Vagina (tissue), 2 donors: ENCODE measurements at regions not wholly inside any gene's neighbourhood (a gene's known extent, or its start where the extent isn't known, plus 50 kb on each side); places are given as distances from the start of the nearest gene placed in this dataset.
"Not testable (repeated sequence)": the region's sequence is repeated elsewhere in the genome, so short reads cannot be mapped to it uniquely, and the experiment has no call there.

ENCODE experiments used
- DNase-seq, 2 donors: peaks; one replicate each; pipeline ENCODE4 v3.0.0-alpha.2; 2017; ENCODE audit errors: extremely low spot score in 2 of 2
- H3K27ac ChIP-seq: fragments of 200-600 bp; sonication (generic); one replicate; pipeline ENCODE4 v1.5.1; 2019
- H3K27me3 ChIP-seq: fragments of 200-600 bp; sonication (generic); one replicate; pipeline ENCODE4 v1.5.1; 2019
- H3K36me3 ChIP-seq, 2 donors: fragments of 200-600 bp; sonication (generic); one replicate each; pipeline ENCODE4 v1.5.1; 2017 to 2019
- H3K4me1 ChIP-seq: fragments of 200-600 bp; sonication (generic); one replicate; pipeline ENCODE4 v1.5.1; 2019
- H3K4me3 ChIP-seq, 2 donors: fragments of 200-600 bp; sonication (generic); 1 replicate in 1 of 2; 2 replicates in 1 of 2; pipeline ENCODE4 v1.5.1; 2016 to 2019
- H3K9me3 ChIP-seq: fragments of 200-600 bp; sonication (generic); one replicate; pipeline ENCODE4 v1.5.1; 2019
- CTCF ChIP-seq, 3 experiments: fragments of 450-650 bp in 2 of 3; fragments of 200-600 bp in 1 of 3; sonication (generic) in 1 of 3; IDR thresholded peaks; one replicate each; pipeline ENCODE4 v1.5.1; 2017 to 2019; ENCODE audit warnings: antibody characterized with exemption in 3 of 3, mild to moderate bottlenecking in 2 of 3, moderate library complexity in 2 of 3
- POLR2A ChIP-seq, 2 donors: fragments of 450-650 bp; IDR thresholded peaks; one replicate each; pipeline ENCODE4 v1.6.1; 2017; ENCODE audit warnings: antibody characterized with exemption in 2 of 2, mild to moderate bottlenecking in 2 of 2, moderate library complexity in 2 of 2
- POLR2AphosphoS5 ChIP-seq, 2 donors: sonication (generic); formaldehyde crosslinking; IDR thresholded peaks; one replicate each; pipeline ENCODE4 v1.9.0; 2017; ENCODE audit warnings: antibody characterized with exemption in 2 of 2, mild to moderate bottlenecking in 2 of 2, low read depth in 1 of 2; ENCODE audit not compliant: insufficient read depth in 1 of 2
- intact Hi-C: fragments of 100-400 bp; cut with DNase I; formaldehyde crosslinking; loops from one replicate; pipeline ENCODE4 v1.15.1; 2023

- no peak for DNase-seq
- intact Hi-C loops: no loop called here
- H3K4me1 ChIP-seq: no peaks in the 10 kb centered on the region
- no peak overlapping the region for H3K27ac ChIP-seq
- H3K36me3 ChIP-seq: no peaks in the 10 kb centered on the region
- no peaks in the 10 kb centered on the region for H3K27me3 ChIP-seq
- no peaks in the 10 kb centered on the region for H3K9me3 ChIP-seq
- H3K4me3 ChIP-seq: no peak overlapping the region
- no peak for TF ChIP-seq POLR2AphosphoS5 (IDR thresholded peaks at IDR 0.05; ENCODE audit: insufficient read depth in 1 of 2, low read depth in 1 of 2)
- TF ChIP-seq CTCF (IDR thresholded peaks at IDR 0.05): no peak
- no peak for TF ChIP-seq POLR2A (IDR thresholded peaks at IDR 0.05)
Observed at GRCh38 chr4:160745126-160745525, 1418.7 kb downstream of the FSTL5 start.

DNA sequence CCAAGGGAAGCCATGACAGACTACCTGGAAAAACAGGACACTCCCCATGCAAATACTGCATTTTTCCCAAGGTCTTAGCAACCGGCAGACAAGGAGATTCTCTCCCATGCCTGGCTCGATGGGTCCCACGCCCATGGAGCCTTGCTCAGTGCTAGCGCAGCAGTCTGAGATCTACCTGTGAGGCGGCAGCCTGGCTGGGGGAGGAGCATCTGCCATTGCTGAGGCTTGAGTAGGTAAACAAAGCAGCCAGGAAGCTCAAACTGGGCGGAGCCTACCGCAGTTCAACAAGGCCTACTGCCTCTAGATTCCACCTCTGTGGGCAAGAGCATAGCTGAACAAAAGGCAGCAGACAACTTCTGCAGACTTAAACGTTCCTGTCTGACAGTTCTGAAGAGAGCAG is 1417.2 kb downstream of the FSTL5 start:
- intact Hi-C loops, DNase-seq, H3K36me3 ChIP-seq, H3K4me1 ChIP-seq, H3K27me3 ChIP-seq, H3K27ac ChIP-seq, H3K9me3 ChIP-seq, H3K4me3 ChIP-seq: not testable (repeated sequence)

GRCh38 chr4:160772668-160773067 is 1391.1 kb downstream of the FSTL5 start:
- Histone ChIP-seq H3K4me3 (no peak overlapping the region), H3K27ac (no peak overlapping the region), H3K27me3 (no peaks in the 10 kb centered on the region), H3K36me3 (no peaks in the 10 kb centered on the region), H3K9me3 (no peaks in the 10 kb centered on the region), H3K4me1 (no peaks in the 10 kb centered on the region)
- intact Hi-C loops: no loop called here
- no peak for TF ChIP-seq POLR2A (IDR thresholded peaks at IDR 0.05)
- TF ChIP-seq CTCF (IDR thresholded peaks at IDR 0.05): no peak
- no peak for TF ChIP-seq POLR2AphosphoS5 (IDR thresholded peaks at IDR 0.05; ENCODE audit: insufficient read depth in 1 of 2, low read depth in 1 of 2)
- DNase-seq: no peak

GRCh38 chr4:160795216-160795615 is 1368.6 kb downstream of the FSTL5 start:
- no peak for DNase-seq
- H3K36me3 ChIP-seq: no peaks in the 10 kb centered on the region
- intact Hi-C loops: no loop called here
- H3K4me3 ChIP-seq: no peak overlapping the region
- no peak overlapping the region for H3K27ac ChIP-seq
- no peaks in the 10 kb centered on the region for H3K4me1 ChIP-seq
- TF ChIP-seq CTCF (IDR thresholded peaks at IDR 0.05): no peak
- TF ChIP-seq POLR2A (IDR thresholded peaks at IDR 0.05): no peak
- TF ChIP-seq POLR2AphosphoS5 (IDR thresholded peaks at IDR 0.05; ENCODE audit: insufficient read depth in 1 of 2, low read depth in 1 of 2): no peak
- H3K9me3 ChIP-seq: no peaks in the 10 kb centered on the region
- H3K27me3 ChIP-seq: no peaks in the 10 kb centered on the region

DNA sequence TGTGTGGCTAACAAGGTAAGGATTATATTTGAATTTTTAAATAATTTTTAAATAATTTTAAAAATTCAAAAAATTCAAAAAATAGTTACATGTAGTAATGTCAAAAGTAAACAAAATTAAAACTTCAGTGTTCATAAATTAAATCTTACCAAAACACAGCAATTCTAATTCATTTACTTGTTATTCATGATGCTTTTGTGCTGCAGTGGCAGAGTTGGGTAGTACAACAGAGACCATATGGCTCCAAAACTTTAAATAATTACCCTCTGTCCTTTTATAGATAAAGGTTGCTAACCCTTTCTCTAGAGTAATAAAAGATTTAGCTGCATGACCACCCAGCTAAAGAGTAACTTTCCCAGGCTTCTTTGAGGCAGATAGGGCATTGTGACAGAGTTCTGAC is 1355.6 kb downstream of the FSTL5 start:
- Histone ChIP-seq H3K27me3 (no peaks in the 10 kb centered on the region), H3K36me3 (no peaks in the 10 kb centered on the region), H3K4me3 (no peak overlapping the region), H3K4me1 (no peaks in the 10 kb centered on the region), H3K27ac (no peak overlapping the region), H3K9me3 (no peaks in the 10 kb centered on the region)
- intact Hi-C loops: no loop called here
- DNase-seq: no peak
- no peak for TF ChIP-seq POLR2AphosphoS5 (IDR thresholded peaks at IDR 0.05; ENCODE audit: insufficient read depth in 1 of 2, low read depth in 1 of 2)
- TF ChIP-seq CTCF (IDR thresholded peaks at IDR 0.05): no peak
- TF ChIP-seq POLR2A (IDR thresholded peaks at IDR 0.05): no peak

DNA sequence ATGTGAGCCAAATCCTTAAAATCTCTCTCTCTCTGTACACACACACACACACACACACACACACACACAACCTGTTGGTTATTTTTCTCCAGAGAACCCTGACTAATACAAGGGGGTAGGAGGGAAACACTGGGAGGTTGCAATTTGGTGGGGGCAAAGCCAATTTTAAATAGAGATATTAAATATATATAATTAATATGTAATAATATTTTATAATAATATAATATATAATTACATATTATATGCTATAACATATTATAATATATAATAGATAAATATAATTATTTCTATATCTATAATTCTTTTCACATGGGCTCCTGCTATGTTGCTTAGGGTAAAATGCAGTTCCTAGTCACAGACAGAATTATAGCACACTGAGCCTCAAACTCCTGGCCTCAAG is 1354.2 kb downstream of the FSTL5 start:
- no peaks in the 10 kb centered on the region for H3K9me3 ChIP-seq
- no peaks in the 10 kb centered on the region for H3K27me3 ChIP-seq
- no peaks in the 10 kb centered on the region for H3K36me3 ChIP-seq
- no peak for DNase-seq
- no peak overlapping the region for H3K27ac ChIP-seq
- H3K4me3 ChIP-seq: no peak overlapping the region
- no peaks in the 10 kb centered on the region for H3K4me1 ChIP-seq
- intact Hi-C loops: no loop called here
- no peak for TF ChIP-seq CTCF (IDR thresholded peaks at IDR 0.05)
- TF ChIP-seq POLR2AphosphoS5 (IDR thresholded peaks at IDR 0.05; ENCODE audit: insufficient read depth in 1 of 2, low read depth in 1 of 2): no peak
- TF ChIP-seq POLR2A (IDR thresholded peaks at IDR 0.05): no peak
